HS-27A (cell line): ENCODE measurements at regions not wholly inside any gene's neighbourhood (a gene's known extent, or its start where the extent isn't known, plus 50 kb on each side); places are given as distances from the start of the nearest gene placed in this dataset.
A peak's percentile ranks its signal among the peaks of the same experiment; 100 is the strongest.

Source experiments
- DNase-seq: peaks from one replicate; pipeline ENCODE4 v3.0.0-alpha.2; 2012; ENCODE audit warnings: low read depth, missing footprints

GRCh38 chr3:176714034-176714433, 483.2 kb downstream of the TBL1XR1 start:
- no peak for DNase-seq

GRCh38 chr3:176712191-176712590, 485.1 kb downstream of the TBL1XR1 start:
- no peak for DNase-seq

GRCh38 chr3:176699288-176699687, 498.0 kb downstream of the TBL1XR1 start:
- DNase-seq = no peak

GRCh38 chr3:176697284-176697889, 499.9 kb downstream of the TBL1XR1 start:
- DNase-seq = no peak

GRCh38 chr3:176696816-176697215, 500.5 kb downstream of the TBL1XR1 start:
- no peak for DNase-seq

- DNase-seq = no peak
Measured at GRCh38 chr3:176692966-176693785, 504.1 kb downstream of the TBL1XR1 start.

- DNase-seq = no peak
Measured at GRCh38 chr3:176692199-176692965, 504.9 kb downstream of the TBL1XR1 start.

- no peak for DNase-seq
Measured at GRCh38 chr3:176690083-176690869, 507.0 kb downstream of the TBL1XR1 start.

GRCh38 chr3:176687754-176688153, 509.5 kb downstream of the TBL1XR1 start:
- no peak for DNase-seq

GRCh38 chr3:176683382-176683781, 513.9 kb downstream of the TBL1XR1 start:
- DNase-seq = no peak

- DNase-seq = no peak
Measured at GRCh38 chr3:176663837-176664831, 533.1 kb downstream of the TBL1XR1 start.

GRCh38 chr3:176663387-176663786, 533.9 kb downstream of the TBL1XR1 start:
- DNase-seq = no peak

GRCh38 chr3:176661432-176661964, 535.8 kb downstream of the TBL1XR1 start:
- DNase-seq = no peak

GRCh38 chr3:176655404-176656094, 541.7 kb downstream of the TBL1XR1 start:
- DNase-seq = no peak

- DNase-seq = no peak
Measured at GRCh38 chr3:176651622-176652021, 545.7 kb downstream of the TBL1XR1 start.

GRCh38 chr3:176650478-176650877, 546.8 kb downstream of the TBL1XR1 start:
- peak; percentile 17 for DNase-seq

GRCh38 chr3:176647987-176648386, 549.3 kb downstream of the TBL1XR1 start:
- no peak for DNase-seq

GRCh38 chr3:176633511-176633910, 563.8 kb downstream of the TBL1XR1 start:
- no peak for DNase-seq

- DNase-seq = no peak
Measured at GRCh38 chr3:176632925-176633324, 564.4 kb downstream of the TBL1XR1 start.

- DNase-seq = no peak
Measured at GRCh38 chr3:176631165-176631564, 566.1 kb downstream of the TBL1XR1 start.
